Psoas muscle (tissue), 7 donors: ENCODE measurements at regions not wholly inside any gene's neighbourhood (a gene's known extent, or its start where the extent isn't known, plus 50 kb on each side); places are given as distances from the start of the nearest gene placed in this dataset.

ENCODE experiments used
- ATAC-seq, 4 donors: fragments of 200-7000 bp; cut with Tn5 transposase; one replicate each; pipeline ENCODE4 v1.9.1; 2020; ENCODE audit warnings: moderate library complexity in 3 of 4, mild to moderate bottlenecking in 2 of 4
- DNase-seq, 2 donors: peaks; one replicate each; pipeline ENCODE4 v3.0.0-alpha.2; 2020
- H3K27ac ChIP-seq: fragments of 200-600 bp; one replicate; pipeline ENCODE4 v1.8.0; 2022
- H3K27me3 ChIP-seq, 3 donors: fragments of 200-600 bp in 1 of 3; one replicate each; pipeline versions ENCODE4 v1.6.1 to v1.8.0; 2013 to 2022; ENCODE audit warnings: low read length in 2 of 3, mild to moderate bottlenecking in 2 of 3, moderate library complexity in 1 of 3; ENCODE audit not compliant: insufficient read depth in 3 of 3
- H3K36me3 ChIP-seq, 2 donors: fragments of 200-600 bp in 1 of 2; one replicate each; pipeline versions ENCODE4 v1.6.1 to v1.8.0; 2013 to 2022; ENCODE audit warnings: low read depth in 1 of 2, mild to moderate bottlenecking in 1 of 2, moderate library complexity in 1 of 2; ENCODE audit not compliant: insufficient read depth in 1 of 2
- H3K4me1 ChIP-seq: fragments of 200-600 bp; one replicate; pipeline ENCODE4 v1.8.0; 2022
- H3K4me3 ChIP-seq: fragments of 200-600 bp; one replicate; pipeline ENCODE4 v1.8.0; 2022; ENCODE audit warnings: mild to moderate bottlenecking
- H3K9me3 ChIP-seq: fragments of 200-600 bp; one replicate; pipeline ENCODE4 v1.8.0; 2022
- CTCF ChIP-seq: fragments of 200-600 bp; IDR thresholded peaks from one replicate; pipeline ENCODE4 v1.8.0; 2022; ENCODE audit warnings: antibody characterized with exemption
- WGBS, 3 donors: extraction: QIAGEN DNeasy Blood & Tissue Kit; methylation state at CpG; one replicate each; pipeline versions ENCODE4 v1.1.6 to v1.1.7; 2013; 5-methylcytosine and 5-hydroxymethylcytosine counted together
- intact Hi-C, 2 donors: fragments of 100-400 bp; cut with DNase I; formaldehyde crosslinking; loops; one replicate each; pipeline versions ENCODE4 v1.11.0 to v1.14.2; 2022
- donor health status: healthy with polysubstance abuse.
- donor health status: DM: no; HTN: no; CAD: no; lungs with moderate emphysema.
- donor health status: Bipolar disorder and iron deficiency.
- donor health status: healthy.
- donor health status: DM: yes; HTN: yes; CAD: no.
- donor health status: DM: no; HTN: no; CAD: no.
- donor health status: DM: yes; HTN: yes; CAD: no.

- no peak overlapping the region for H3K27ac ChIP-seq
- H3K36me3 ChIP-seq, result no peaks in the 10 kb centered on the region
- intact Hi-C loops, result no loop called here
- WGBS, 3 donors, result 81 to 86% (median 83%) methylated on average over 3 of the region's 3 CpGs
- no peaks in the 10 kb centered on the region for H3K27me3 ChIP-seq
- DNase-seq, result no peak
- no peaks in the 10 kb centered on the region for H3K9me3 ChIP-seq
- no peak for TF ChIP-seq CTCF
- ATAC-seq, result no peak
- no peak overlapping the region for H3K4me3 ChIP-seq
- no peaks in the 10 kb centered on the region for H3K4me1 ChIP-seq
These were observed 579.9 kb upstream of the ZNF717 start for GRCh38 chr3:76365275-76365674.

DNA sequence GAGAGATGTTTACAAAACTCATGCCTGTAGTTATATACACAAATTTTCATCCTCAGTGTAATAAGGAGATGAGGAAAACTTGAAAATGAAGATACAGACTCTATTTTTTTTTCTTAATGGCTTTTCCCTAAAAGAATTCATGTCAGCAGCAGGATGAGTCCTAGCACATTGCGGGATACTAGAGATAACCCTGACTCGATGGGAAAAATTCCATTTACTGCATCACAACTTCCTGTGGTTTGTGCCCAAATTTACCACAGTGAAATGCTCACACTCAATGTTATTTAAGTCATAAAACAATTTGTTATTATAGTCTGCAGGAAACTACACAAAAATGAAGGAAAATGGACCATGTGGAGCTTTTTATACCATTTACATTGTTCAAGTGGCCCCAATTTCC is 581.9 kb upstream of the ZNF717 start:
- DNase-seq (no peak), ATAC-seq (no peak)
- H3K9me3 ChIP-seq, result no peaks in the 10 kb centered on the region
- H3K36me3 ChIP-seq, result no peaks in the 10 kb centered on the region
- no peaks in the 10 kb centered on the region for H3K27me3 ChIP-seq
- H3K4me1 ChIP-seq, result no peaks in the 10 kb centered on the region
- 61 to 73% (median 64%) methylated on average over 2 of the region's 2 CpGs for WGBS, 3 donors
- no peak for TF ChIP-seq CTCF
- H3K27ac ChIP-seq, result no peak overlapping the region
- H3K4me3 ChIP-seq, result no peak overlapping the region
- intact Hi-C loops, result no loop called here

DNA sequence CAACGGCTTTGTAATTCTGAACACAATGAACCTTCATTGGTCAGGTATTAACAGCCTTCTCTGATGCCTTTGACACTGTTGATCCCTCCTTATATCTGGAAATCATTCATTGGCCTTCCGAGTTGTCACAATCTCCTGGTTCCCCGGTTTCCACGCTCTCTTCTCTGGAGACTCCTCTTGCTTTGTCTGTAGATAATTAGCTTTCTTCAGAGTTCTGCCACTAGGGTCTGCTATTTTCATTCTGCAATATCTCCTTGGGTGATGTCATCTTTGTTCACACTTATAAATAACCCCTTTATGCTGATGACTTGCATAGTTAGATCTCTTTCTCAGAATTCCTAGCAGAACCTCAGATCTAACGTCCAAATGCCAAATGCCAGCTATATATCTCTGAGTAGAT is 583.8 kb upstream of the ZNF717 start:
- H3K4me3 ChIP-seq, result no peak overlapping the region
- 67 to 76% (median 68%) methylated on average over 5 of the region's 5 CpGs for WGBS, 3 donors
- no peaks in the 10 kb centered on the region for H3K9me3 ChIP-seq
- ATAC-seq (no peak), DNase-seq (no peak)
- intact Hi-C loops, result no loop called here
- H3K4me1 ChIP-seq, result no peaks in the 10 kb centered on the region
- no peak overlapping the region for H3K27ac ChIP-seq
- TF ChIP-seq CTCF, result no peak
- no peaks in the 10 kb centered on the region for H3K36me3 ChIP-seq
- H3K27me3 ChIP-seq, result no peaks in the 10 kb centered on the region

DNA sequence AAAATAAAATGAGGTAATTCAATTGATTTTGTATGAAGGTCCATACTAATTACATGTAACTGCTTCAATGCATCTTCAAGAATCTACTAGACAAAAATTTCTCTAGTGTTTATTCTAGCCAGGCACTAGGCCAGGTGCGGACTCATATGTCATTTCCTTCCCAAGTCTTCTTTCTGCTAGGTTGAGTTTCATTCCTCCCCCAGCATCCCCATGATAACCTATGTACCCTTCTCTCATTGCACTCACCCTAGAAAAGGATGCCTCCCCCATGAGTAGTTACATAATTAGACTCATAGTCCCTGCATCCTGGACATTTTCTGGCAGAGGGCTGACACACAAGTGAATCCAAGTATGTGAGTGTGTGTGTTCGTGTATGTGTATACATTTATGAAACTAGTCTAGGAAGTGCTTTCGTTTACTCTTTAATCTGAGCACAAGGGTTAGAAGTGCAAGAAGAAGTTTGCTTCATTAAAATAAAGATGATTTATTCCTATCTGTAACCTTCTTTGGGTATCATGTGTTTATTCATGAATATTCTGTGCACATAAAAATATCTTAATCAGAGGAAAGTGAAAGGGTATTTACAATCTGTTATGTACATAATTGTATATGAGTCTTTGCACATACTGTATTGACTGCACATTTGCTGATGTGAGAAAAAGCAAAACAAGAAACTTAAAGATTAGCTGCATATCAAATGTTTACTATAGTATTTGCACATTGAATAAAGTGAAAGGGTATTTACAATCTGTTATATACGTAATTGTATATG is 585.6 kb upstream of the ZNF717 start:
- WGBS, 3 donors, result 82 to 89% (median 82%) methylated on average over 4 of the region's 4 CpGs
- intact Hi-C loops, result no loop called here

More for the DNA sequence above, 585.6 kb upstream of the ZNF717 start:
- Histone ChIP-seq H3K36me3 (no peaks in the 10 kb centered on the region), H3K27me3 (no peaks in the 10 kb centered on the region), H3K4me3 (no peak overlapping the region), H3K4me1 (no peaks in the 10 kb centered on the region), H3K9me3 (no peaks in the 10 kb centered on the region), H3K27ac (no peak overlapping the region)
- no peak for ATAC-seq
- DNase-seq, result no peak
- TF ChIP-seq CTCF, result no peak
